GM23248 (cell line): ENCODE measurements at regions not wholly inside any gene's neighbourhood (a gene's known extent, or its start where the extent isn't known, plus 50 kb on each side); places are given as distances from the start of the nearest gene placed in this dataset.
A peak's percentile ranks its signal among the peaks of the same experiment; 100 is the strongest.

Experiments used
- DNase-seq: peaks from one replicate; pipeline ENCODE4 v3.0.0-alpha.2; 2015
- H2AFZ ChIP-seq: fragments of 200-600 bp; sonication (generic); 2 replicates; pipeline ENCODE4 v1.6.1; 2016; ENCODE audit warnings: antibody characterized with exemption
- H3F3A ChIP-seq: fragments of 200-600 bp; sonication (generic); 2 replicates; pipeline ENCODE4 v1.6.1; 2016; ENCODE audit warnings: mild to moderate bottlenecking, antibody characterized with exemption, mixed run types; ENCODE audit not compliant: insufficient read depth
- H3K27ac ChIP-seq: fragments of 200-600 bp; sonication (generic); 2 replicates; pipeline ENCODE4 v1.5.1; 2016; ENCODE audit warnings: mild to moderate bottlenecking
- H3K27me3 ChIP-seq: fragments of 200-600 bp; sonication (generic); replicated peaks from 2 replicates; pipeline ENCODE4 v1.6.1; 2016; ENCODE audit warnings: mild to moderate bottlenecking; ENCODE audit not compliant: insufficient read depth
- H3K36me3 ChIP-seq: fragments of 200-600 bp; sonication (generic); 2 replicates; pipeline ENCODE4 v1.6.1; 2016; ENCODE audit warnings: low read depth, mild to moderate bottlenecking
- H3K4me1 ChIP-seq: fragments of 200-600 bp; sonication (generic); 2 replicates; pipeline ENCODE4 v1.6.1; 2016; ENCODE audit warnings: mild to moderate bottlenecking; ENCODE audit not compliant: insufficient read depth
- H3K4me2 ChIP-seq: fragments of 200-600 bp; sonication (generic); one replicate; pipeline ENCODE4 v1.6.1; 2016; ENCODE audit warnings: mild to moderate bottlenecking; ENCODE audit not compliant: unreplicated experiment
- H3K4me3 ChIP-seq: fragments of 200-600 bp; sonication (generic); 2 replicates; pipeline ENCODE4 v1.5.1; 2016; ENCODE audit warnings: mild to moderate bottlenecking
- H3K79me2 ChIP-seq: fragments of 200-600 bp; sonication (generic); 2 replicates; pipeline ENCODE4 v1.6.1; 2016; ENCODE audit warnings: mild to moderate bottlenecking; ENCODE audit not compliant: insufficient read depth
- H3K9ac ChIP-seq: fragments of 200-600 bp; sonication (generic); 2 replicates; pipeline ENCODE4 v1.6.1; 2016; ENCODE audit warnings: mild to moderate bottlenecking
- H3K9me2 ChIP-seq: fragments of 200-600 bp; sonication (generic); 2 replicates; pipeline ENCODE4 v1.6.1; 2016; ENCODE audit warnings: mixed run types, mild to moderate bottlenecking, moderate library complexity; ENCODE audit not compliant: insufficient read depth
- H3K9me3 ChIP-seq: fragments of 200-600 bp; sonication (generic); one replicate; pipeline ENCODE4 v1.6.1; 2017; ENCODE audit warnings: low read depth
- H4K20me1 ChIP-seq: fragments of 200-600 bp; sonication (generic); 2 replicates; pipeline ENCODE4 v1.6.0; 2016; ENCODE audit not compliant: insufficient read depth
- EZH2 ChIP-seq: fragments of 200-600 bp; sonication (generic); IDR thresholded peaks from 2 replicates; pipeline ENCODE4 v1.6.1; 2018; ENCODE audit warnings: antibody characterized with exemption, mild to moderate bottlenecking; ENCODE audit not compliant: insufficient read depth, poor library complexity, severe bottlenecking
- EZH2phosphoT487 ChIP-seq: fragments of 200-600 bp; sonication (generic); IDR thresholded peaks from 2 replicates; pipeline ENCODE4 v1.6.1; 2018; ENCODE audit warnings: antibody characterized with exemption, moderate library complexity, mild to moderate bottlenecking, low read depth; ENCODE audit not compliant: insufficient read depth
- WGBS, 2 experiments: methylation state at CpG; one replicate each; pipeline ENCODE4 v1.1.6; 2015 to 2017; ENCODE audit warnings: low lambda C conversion rate in 2 of 2, low coverage in 1 of 2; ENCODE audit errors: missing lambda C conversion rate in 2 of 2; 5-methylcytosine and 5-hydroxymethylcytosine counted together
- in situ Hi-C: fragments of 300-500 bp; cut with MboI; formaldehyde crosslinking; loops from 2 replicates; pipeline ENCODE4 v1.15.0; 2020

GRCh38 chr9:108191065-108191464, 664.7 kb downstream of the ACTL7B start:
- Histone ChIP-seq H3K9ac (no peak overlapping the region), H3K79me2 (no peaks in the 10 kb centered on the region), H3K36me3 (no peaks in the 10 kb centered on the region), H3K27me3 (no peaks in the 10 kb centered on the region), H3K4me2 (no peak overlapping the region), H2AFZ (no peak overlapping the region), H4K20me1 (no peaks in the 10 kb centered on the region), H3K27ac (no peak overlapping the region), H3F3A (0 out of 2 replicates have a peak, but pooled peaks cover 8% of the 10 kb centered on the region), H3K9me3 (no peaks in the 10 kb centered on the region), H3K4me1 (0 out of 2 replicates have a peak, but pooled peaks cover 7% of the 10 kb centered on the region), H3K4me3 (no peak overlapping the region), H3K9me2 (no peaks in the 10 kb centered on the region)
- WGBS, 2 experiments, result 96 to 100% methylated on average over 4 of the region's 4 CpGs
- DNase-seq, result no peak
- TF ChIP-seq EZH2 (no peak), EZH2phosphoT487 (no peak)
- in situ Hi-C loops, result no loop called here

GRCh38 chr9:108188976-108189375, 666.8 kb downstream of the ACTL7B start:
- H3F3A ChIP-seq, result peaks cover 21% of the 10 kb centered on the region; the same call in 1 of the 2 replicates
- H3K9me3 ChIP-seq, result no peaks in the 10 kb centered on the region
- no peaks in the 10 kb centered on the region for H3K27me3 ChIP-seq
- no peak for DNase-seq
- no peaks in the 10 kb centered on the region for H3K36me3 ChIP-seq
- H3K79me2 ChIP-seq, result no peaks in the 10 kb centered on the region
- H2AFZ ChIP-seq, result no peak overlapping the region
- H3K4me2 ChIP-seq, result no peak overlapping the region
- WGBS, 2 experiments, result 63 to 70% methylated on average over 2 of the region's 2 CpGs
- H3K9me2 ChIP-seq, result no peaks in the 10 kb centered on the region
- H3K4me3 ChIP-seq, result no peak overlapping the region
- in situ Hi-C loops, result no loop called here
- no peak for TF ChIP-seq EZH2
- no peak for TF ChIP-seq EZH2phosphoT487
- no peaks in the 10 kb centered on the region for H4K20me1 ChIP-seq
- H3K27ac ChIP-seq, result no peak overlapping the region
- peaks cover 18% of the 10 kb centered on the region for H3K4me1 ChIP-seq
- no peak overlapping the region for H3K9ac ChIP-seq

- Histone ChIP-seq H3K4me3 (no peak overlapping the region), H3K79me2 (no peaks in the 10 kb centered on the region), H3K36me3 (no peaks in the 10 kb centered on the region), H3K9me2 (no peaks in the 10 kb centered on the region), H3K27ac (no peak overlapping the region), H3K9me3 (no peaks in the 10 kb centered on the region), H3K4me2 (no peak overlapping the region), H3K4me1 (peaks cover 18% of the 10 kb centered on the region), H4K20me1 (no peaks in the 10 kb centered on the region), H2AFZ (no peak overlapping the region), H3F3A (peaks cover 21% of the 10 kb centered on the region; the same call in 1 of the 2 replicates), H3K27me3 (no peaks in the 10 kb centered on the region), H3K9ac (no peak overlapping the region)
- no peak for DNase-seq
- WGBS, 2 experiments, result 67 to 72% methylated on average over 2 of the region's 2 CpGs
- no peak for TF ChIP-seq EZH2
- no peak for TF ChIP-seq EZH2phosphoT487
- in situ Hi-C loops, result no loop called here
Observed at GRCh38 chr9:108188482-108188881, 667.3 kb downstream of the ACTL7B start.

GRCh38 chr9:108186642-108187395, 669.0 kb downstream of the ACTL7B start:
- Histone ChIP-seq H4K20me1 (no peaks in the 10 kb centered on the region), H3K27ac (no peak overlapping the region), H3K4me2 (no peak overlapping the region), H3K9ac (no peak overlapping the region), H3F3A (peaks cover 21% of the 10 kb centered on the region; the same call in 1 of the 2 replicates), H3K4me3 (no peak overlapping the region), H3K9me3 (no peaks in the 10 kb centered on the region), H3K79me2 (no peaks in the 10 kb centered on the region), H3K27me3 (no peaks in the 10 kb centered on the region), H3K4me1 (peaks cover 23% of the 10 kb centered on the region), H3K9me2 (no peaks in the 10 kb centered on the region), H2AFZ (no peak overlapping the region), H3K36me3 (no peaks in the 10 kb centered on the region)
- TF ChIP-seq EZH2phosphoT487 (no peak), EZH2 (no peak)
- DNase-seq, result peak; percentile 34
- WGBS, 2 experiments, result 92 to 96% methylated on average over 3 of the region's 3 CpGs
- in situ Hi-C loops, result no loop called here
